Urinary bladder (tissue), 3 donors: ENCODE measurements at regions not wholly inside any gene's neighbourhood (a gene's known extent, or its start where the extent isn't known, plus 50 kb on each side); places are given as distances from the start of the nearest gene placed in this dataset.

Source experiments
- DNase-seq: peaks from one replicate; pipeline ENCODE4 v3.0.0-alpha.2; 2015; ENCODE audit errors: extremely low spot score
- H3K27ac ChIP-seq: one replicate; pipeline ENCODE4 v1.5.1; 2013; ENCODE audit warnings: low read depth, mild to moderate bottlenecking, moderate library complexity
- H3K36me3 ChIP-seq: one replicate; pipeline ENCODE4 v1.6.1; 2013; ENCODE audit warnings: mild to moderate bottlenecking, moderate library complexity; ENCODE audit not compliant: insufficient read depth
- H3K4me1 ChIP-seq: one replicate; pipeline ENCODE4 v1.6.1; 2013; ENCODE audit warnings: mild to moderate bottlenecking, moderate library complexity; ENCODE audit not compliant: insufficient read depth
- H3K4me3 ChIP-seq: one replicate; pipeline ENCODE4 v1.5.1; 2013; ENCODE audit warnings: low read depth, low read length
- WGBS: extraction: QIAGEN DNeasy Blood & Tissue Kit; methylation state at CpG from one replicate; pipeline ENCODE4 v1.1.7; 2013; 5-methylcytosine and 5-hydroxymethylcytosine counted together
- donor health status: healthy with polysubstance abuse.
- donor health status: healthy.

GRCh38 chr11:86193297-86194095 is 51.1 kb upstream of the EED start:
- WGBS, result 23% methylated on average over 7 of the region's 7 CpGs
- peak overlapping the region; percentile 14 for H3K4me3 ChIP-seq
- H3K36me3 ChIP-seq, result no peaks in the 10 kb centered on the region
- H3K27ac ChIP-seq, result no peak overlapping the region
- no peak for DNase-seq
- no peaks in the 10 kb centered on the region for H3K4me1 ChIP-seq

GRCh38 chr11:86192519-86193257 is 51.9 kb upstream of the EED start:
- no peak for DNase-seq
- no peaks in the 10 kb centered on the region for H3K4me1 ChIP-seq
- H3K27ac ChIP-seq, result peak overlapping the region; percentile 66
- WGBS, result 77% methylated on average over 1 of the region's 1 CpG
- H3K4me3 ChIP-seq, result no peak overlapping the region
- H3K36me3 ChIP-seq, result no peaks in the 10 kb centered on the region

- DNase-seq, result no peak
- H3K4me3 ChIP-seq, result no peak overlapping the region
- no peaks in the 10 kb centered on the region for H3K4me1 ChIP-seq
- no peaks in the 10 kb centered on the region for H3K36me3 ChIP-seq
- WGBS, result 98% methylated on average over 1 of the region's 1 CpG
- H3K27ac ChIP-seq, result no peak overlapping the region
These were observed 52.7 kb upstream of the EED start for GRCh38 chr11:86191874-86192273.

GRCh38 chr11:86187027-86187426 is 57.5 kb upstream of the EED start:
- Histone ChIP-seq H3K36me3 (no peaks in the 10 kb centered on the region), H3K4me1 (no peaks in the 10 kb centered on the region), H3K4me3 (no peak overlapping the region), H3K27ac (no peak overlapping the region)
- DNase-seq, result no peak
- 90% methylated on average over 2 of the region's 2 CpGs for WGBS

GRCh38 chr11:86186386-86186785 is 58.2 kb upstream of the EED start:
- 68% methylated on average over 4 of the region's 4 CpGs for WGBS
- Histone ChIP-seq H3K36me3 (no peaks in the 10 kb centered on the region), H3K4me1 (no peaks in the 10 kb centered on the region), H3K27ac (no peak overlapping the region), H3K4me3 (no peak overlapping the region)
- no peak for DNase-seq

- no peak for DNase-seq
- H3K4me3 ChIP-seq, result no peak overlapping the region
- no peak overlapping the region for H3K27ac ChIP-seq
- H3K4me1 ChIP-seq, result no peaks in the 10 kb centered on the region
- 81% methylated on average over 2 of the region's 2 CpGs for WGBS
- no peaks in the 10 kb centered on the region for H3K36me3 ChIP-seq
These were observed 59.2 kb upstream of the EED start for GRCh38 chr11:86185381-86185750.

- DNase-seq, result no peak
- Histone ChIP-seq H3K4me3 (no peak overlapping the region), H3K27ac (no peak overlapping the region), H3K36me3 (no peaks in the 10 kb centered on the region), H3K4me1 (no peaks in the 10 kb centered on the region)
- 91% methylated on average over 5 of the region's 5 CpGs for WGBS
These were observed 59.7 kb upstream of the EED start for GRCh38 chr11:86184728-86185380.

- DNase-seq, result no peak
- no peak overlapping the region for H3K4me3 ChIP-seq
- H3K36me3 ChIP-seq, result no peaks in the 10 kb centered on the region
- WGBS, result 58% methylated on average over 2 of the region's 2 CpGs
- no peak overlapping the region for H3K27ac ChIP-seq
- H3K4me1 ChIP-seq, result no peaks in the 10 kb centered on the region
These were observed 60.9 kb upstream of the EED start for GRCh38 chr11:86183694-86184093.

GRCh38 chr11:86182976-86183584 is 61.5 kb upstream of the EED start:
- WGBS, result 77% methylated on average over 8 of the region's 8 CpGs
- Histone ChIP-seq H3K36me3 (no peaks in the 10 kb centered on the region), H3K4me1 (no peaks in the 10 kb centered on the region), H3K4me3 (no peak overlapping the region), H3K27ac (no peak overlapping the region)
- DNase-seq, result peak; percentile 57

GRCh38 chr11:86181379-86181778 is 63.2 kb upstream of the EED start:
- WGBS, result 80% methylated on average over 4 of the region's 4 CpGs

GRCh38 chr11:86180851-86181250 is 63.7 kb upstream of the EED start:
- Histone ChIP-seq H3K36me3 (no peaks in the 10 kb centered on the region), H3K4me3 (no peak overlapping the region), H3K4me1 (no peaks in the 10 kb centered on the region), H3K27ac (no peak overlapping the region)
- WGBS, result 92% methylated on average over 4 of the region's 4 CpGs
- DNase-seq, result no peak

More at GRCh38 chr11:86181379-86181778, 63.2 kb upstream of the EED start:
- no peak overlapping the region for H3K27ac ChIP-seq
- H3K36me3 ChIP-seq, result no peaks in the 10 kb centered on the region
- no peak overlapping the region for H3K4me3 ChIP-seq
- H3K4me1 ChIP-seq, result no peaks in the 10 kb centered on the region
- DNase-seq, result no peak

- no peak for DNase-seq
- H3K4me1 ChIP-seq, result no peaks in the 10 kb centered on the region
- WGBS, result 86% methylated on average over 6 of the region's 6 CpGs
- no peaks in the 10 kb centered on the region for H3K36me3 ChIP-seq
- no peak overlapping the region for H3K4me3 ChIP-seq
- no peak overlapping the region for H3K27ac ChIP-seq
These were observed 64.1 kb upstream of the EED start for GRCh38 chr11:86180423-86180822.

GRCh38 chr11:86179646-86180064 is 64.9 kb upstream of the EED start:
- Histone ChIP-seq H3K27ac (no peak overlapping the region), H3K36me3 (no peaks in the 10 kb centered on the region), H3K4me3 (no peak overlapping the region), H3K4me1 (peaks cover 1% of the 10 kb centered on the region)
- DNase-seq, result no peak
- WGBS, result 37% methylated on average over 5 of the region's 5 CpGs
